Activated CD8-positive, alpha-beta memory T cell treated with anti-CD3 and anti-CD28 coated beads, Interleukin-2, amount 10 ng/mL, durations not matched to agents 7 days and 5 days (primary cell): ENCODE measurements at regions not wholly inside any gene's neighbourhood (a gene's known extent, or its start where the extent isn't known, plus 50 kb on each side); places are given as distances from the start of the nearest gene placed in this dataset.
"Not testable (repeated sequence)": the region's sequence is repeated elsewhere in the genome, so short reads cannot be mapped to it uniquely, and the experiment has no call there.

Experiments used
- ATAC-seq: fragments of 150-1000 bp; cut with Tn5 transposase; one replicate; pipeline ENCODE4 v1.10.0; 2021; ENCODE audit warnings: moderate library complexity
- CTCF ChIA-PET: fragments of 350-600 bp; sonication (Branson Sonifier 250); formaldehyde crosslinking; loops from one replicate; lab custom pipeline; 2021; ENCODE audit warnings: antibody characterized with exemption; lab: Charles Lee
- DNase-seq: peaks from one replicate; pipeline ENCODE4 v3.0.0-alpha.2; 2020
- H3K27ac Mint-ChIP-seq: one replicate; pipeline ENCODE4 v1.8.0; 2021; ENCODE audit warnings: mild to moderate bottlenecking, mixed read lengths
- H3K27me3 Mint-ChIP-seq: one replicate; pipeline ENCODE4 v1.8.0; 2021; ENCODE audit warnings: mixed read lengths
- H3K36me3 Mint-ChIP-seq: one replicate; pipeline ENCODE4 v1.8.0; 2021; ENCODE audit warnings: mild to moderate bottlenecking, mixed read lengths
- H3K4me1 Mint-ChIP-seq: one replicate; pipeline ENCODE4 v1.8.0; 2021; ENCODE audit warnings: mixed read lengths
- H3K4me3 Mint-ChIP-seq: one replicate; pipeline ENCODE4 v1.8.0; 2021; ENCODE audit warnings: mild to moderate bottlenecking, moderate library complexity, mixed read lengths
- H3K9me3 Mint-ChIP-seq: one replicate; pipeline ENCODE4 v1.8.0; 2022; ENCODE audit warnings: low read depth, mixed read lengths

DNA sequence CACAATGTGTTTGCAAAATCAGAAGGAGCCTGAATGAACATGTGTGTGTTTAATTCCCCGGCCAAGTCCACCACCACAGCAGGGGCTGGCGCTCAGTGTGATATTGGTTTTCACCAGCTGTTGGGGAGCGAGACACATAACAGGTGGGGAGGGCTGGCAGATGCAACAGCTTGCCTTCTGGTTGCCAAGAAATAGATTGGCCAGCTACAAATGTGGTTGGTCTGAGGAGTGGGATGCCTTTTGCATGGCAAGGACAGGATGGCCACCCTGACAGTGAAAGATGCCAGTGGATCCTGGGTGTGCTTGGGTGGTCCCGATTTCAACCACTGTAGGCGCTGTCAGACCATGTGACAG, 292.5 kb upstream of the FZD8 start:
- Mint-ChIP-seq H3K36me3 (no peaks in the 10 kb centered on the region), H3K4me3 (no peak overlapping the region), H3K27ac (no peak overlapping the region), H3K4me1 (no peaks in the 10 kb centered on the region), H3K27me3 (no peaks in the 10 kb centered on the region), H3K9me3 (peaks cover 9% of the 10 kb centered on the region)
- CTCF ChIA-PET: no interaction called here
- no peak for ATAC-seq
- no peak for DNase-seq

GRCh38 chr10:35933940-35934641, 292.0 kb upstream of the FZD8 start:
- DNase-seq (no peak), ATAC-seq (no peak)
- no peaks in the 10 kb centered on the region for H3K36me3 Mint-ChIP-seq
- no peaks in the 10 kb centered on the region for H3K27me3 Mint-ChIP-seq
- no peak overlapping the region for H3K27ac Mint-ChIP-seq
- no peak overlapping the region for H3K4me3 Mint-ChIP-seq
- CTCF ChIA-PET: no interaction called here
- H3K9me3 Mint-ChIP-seq: peaks cover 9% of the 10 kb centered on the region
- H3K4me1 Mint-ChIP-seq: no peaks in the 10 kb centered on the region

- ATAC-seq: no peak
Observed at GRCh38 chr10:35933491-35933890, 291.4 kb upstream of the FZD8 start.

DNA sequence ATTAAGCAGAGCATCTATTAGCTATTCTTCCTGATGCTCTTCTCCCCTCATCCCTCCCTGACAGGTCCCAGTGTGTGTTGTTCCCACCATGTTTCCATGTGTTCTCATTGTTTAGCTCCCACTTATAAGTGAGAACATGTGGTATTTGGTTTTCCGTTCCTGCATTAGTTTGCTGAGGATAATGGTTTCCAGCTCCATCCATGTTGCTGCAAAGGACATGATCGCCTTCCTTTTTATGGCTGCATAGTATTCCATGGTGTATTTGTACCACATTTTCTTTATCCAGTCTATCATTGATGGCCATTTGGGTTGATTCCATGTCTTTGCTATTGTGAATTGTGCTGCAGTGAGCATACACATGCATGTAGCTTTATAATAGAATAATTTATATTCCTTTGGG, 287.9 kb upstream of the FZD8 start:
- CTCF ChIA-PET, H3K4me1 Mint-ChIP-seq, H3K9me3 Mint-ChIP-seq, H3K4me3 Mint-ChIP-seq, H3K27me3 Mint-ChIP-seq, ATAC-seq, H3K27ac Mint-ChIP-seq, DNase-seq, H3K36me3 Mint-ChIP-seq: not testable (repeated sequence)

More at GRCh38 chr10:35933491-35933890, 291.4 kb upstream of the FZD8 start:
- no peak overlapping the region for H3K27ac Mint-ChIP-seq
- peaks cover 9% of the 10 kb centered on the region for H3K9me3 Mint-ChIP-seq
- CTCF ChIA-PET: no interaction called here
- no peaks in the 10 kb centered on the region for H3K4me1 Mint-ChIP-seq
- no peak overlapping the region for H3K4me3 Mint-ChIP-seq
- no peaks in the 10 kb centered on the region for H3K36me3 Mint-ChIP-seq
- DNase-seq: no peak
- H3K27me3 Mint-ChIP-seq: no peaks in the 10 kb centered on the region

DNA sequence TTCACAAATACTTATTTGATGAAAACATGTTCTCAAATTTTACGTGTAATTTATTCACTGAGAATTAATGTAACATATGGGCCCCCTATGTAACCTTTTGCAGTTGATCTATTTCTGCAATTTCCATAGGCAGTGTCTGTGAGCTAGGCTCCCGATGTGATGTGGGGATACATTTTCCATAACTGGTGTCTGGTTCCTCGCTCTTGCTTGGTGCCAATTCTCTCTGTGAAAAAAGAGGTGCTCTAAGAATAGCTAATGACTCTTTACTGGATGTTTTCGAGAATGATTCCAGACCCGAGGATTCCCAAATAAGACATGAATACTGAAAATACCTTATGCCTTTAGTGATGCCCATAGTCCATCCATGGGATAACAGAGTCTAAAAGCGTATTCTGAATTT, 286.7 kb upstream of the FZD8 start:
- CTCF ChIA-PET: no interaction called here
- no peaks in the 10 kb centered on the region for H3K36me3 Mint-ChIP-seq
- no peak overlapping the region for H3K27ac Mint-ChIP-seq
- H3K4me1 Mint-ChIP-seq: no peaks in the 10 kb centered on the region
- no peaks in the 10 kb centered on the region for H3K27me3 Mint-ChIP-seq
- no peak for ATAC-seq
- peaks cover 3% of the 10 kb centered on the region for H3K9me3 Mint-ChIP-seq
- H3K4me3 Mint-ChIP-seq: no peak overlapping the region
- no peak for DNase-seq

GRCh38 chr10:35927990-35928488, 285.9 kb upstream of the FZD8 start:
- CTCF ChIA-PET: no interaction called here
- no peak overlapping the region for H3K4me3 Mint-ChIP-seq
- H3K36me3 Mint-ChIP-seq: no peaks in the 10 kb centered on the region
- H3K4me1 Mint-ChIP-seq: no peaks in the 10 kb centered on the region
- peaks cover 3% of the 10 kb centered on the region for H3K9me3 Mint-ChIP-seq
- no peak overlapping the region for H3K27ac Mint-ChIP-seq
- DNase-seq (no peak), ATAC-seq (no peak)
- H3K27me3 Mint-ChIP-seq: no peaks in the 10 kb centered on the region

DNA sequence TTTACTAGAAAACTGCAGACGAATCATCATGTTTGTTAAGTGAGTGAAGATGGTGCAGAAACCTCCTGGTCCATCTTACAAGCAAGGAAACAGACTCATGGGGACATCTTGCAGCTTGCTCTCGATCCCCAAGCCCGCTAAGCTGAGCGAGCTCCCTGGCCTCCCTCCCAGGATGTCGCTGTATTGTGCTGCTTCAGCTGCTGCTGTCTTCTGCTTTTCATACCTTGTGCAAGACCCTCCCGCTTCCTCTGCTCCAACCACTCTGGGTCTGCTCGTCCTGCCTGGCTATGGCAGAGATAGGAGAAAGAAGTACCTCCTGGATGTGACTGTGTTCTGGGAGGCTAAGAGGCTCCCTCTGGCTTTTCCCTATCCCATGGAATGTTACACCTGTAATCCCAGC, 285.2 kb upstream of the FZD8 start:
- CTCF ChIA-PET: no interaction called here
- H3K9me3 Mint-ChIP-seq: peaks cover 3% of the 10 kb centered on the region
- H3K4me3 Mint-ChIP-seq: no peak overlapping the region
- H3K4me1 Mint-ChIP-seq: no peaks in the 10 kb centered on the region
- no peaks in the 10 kb centered on the region for H3K36me3 Mint-ChIP-seq
- DNase-seq (no peak), ATAC-seq (no peak)
- no peak overlapping the region for H3K27ac Mint-ChIP-seq
- no peaks in the 10 kb centered on the region for H3K27me3 Mint-ChIP-seq

DNA sequence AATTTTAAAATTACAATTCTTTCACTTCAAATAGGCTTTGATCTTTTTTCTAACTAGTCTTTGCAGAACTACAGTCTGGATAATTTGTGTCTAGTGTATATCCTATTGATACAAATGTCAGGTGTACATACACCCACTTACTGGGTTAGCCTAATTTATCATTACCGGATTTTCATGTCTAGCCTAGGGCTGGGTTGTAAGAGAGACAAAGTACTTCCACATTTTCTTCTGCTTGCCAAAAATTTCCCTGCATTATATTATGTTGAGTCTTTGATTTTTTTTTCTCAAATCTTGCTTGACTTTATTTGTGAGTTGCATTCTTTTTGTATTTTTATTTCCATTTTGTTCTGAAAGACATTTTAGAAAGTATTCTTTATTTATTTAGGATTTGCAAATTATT, 284.8 kb upstream of the FZD8 start:
- H3K27ac Mint-ChIP-seq: no peak overlapping the region
- no peaks in the 10 kb centered on the region for H3K4me1 Mint-ChIP-seq
- ATAC-seq (no peak), DNase-seq (no peak)
- CTCF ChIA-PET: no interaction called here
- H3K9me3 Mint-ChIP-seq: peaks cover 3% of the 10 kb centered on the region
- H3K4me3 Mint-ChIP-seq: no peak overlapping the region
- no peaks in the 10 kb centered on the region for H3K36me3 Mint-ChIP-seq
- H3K27me3 Mint-ChIP-seq: no peaks in the 10 kb centered on the region

- H3K4me1 Mint-ChIP-seq: no peaks in the 10 kb centered on the region
- DNase-seq (no peak), ATAC-seq (no peak)
- H3K4me3 Mint-ChIP-seq: no peak overlapping the region
- H3K9me3 Mint-ChIP-seq: peaks cover 3% of the 10 kb centered on the region
- no peak overlapping the region for H3K27ac Mint-ChIP-seq
- CTCF ChIA-PET: no interaction called here
- no peaks in the 10 kb centered on the region for H3K27me3 Mint-ChIP-seq
- no peaks in the 10 kb centered on the region for H3K36me3 Mint-ChIP-seq
Observed at GRCh38 chr10:35925493-35925892, 283.4 kb upstream of the FZD8 start.

- Mint-ChIP-seq H3K27ac (no peak overlapping the region), H3K9me3 (peaks cover 3% of the 10 kb centered on the region), H3K36me3 (no peaks in the 10 kb centered on the region), H3K4me3 (no peak overlapping the region), H3K4me1 (no peaks in the 10 kb centered on the region), H3K27me3 (no peaks in the 10 kb centered on the region)
- ATAC-seq (no peak), DNase-seq (no peak)
- CTCF ChIA-PET: no interaction called here
Observed at GRCh38 chr10:35924759-35925158, 282.7 kb upstream of the FZD8 start.

GRCh38 chr10:35922876-35923600, 280.9 kb upstream of the FZD8 start:
- Mint-ChIP-seq H3K27ac (no peak overlapping the region), H3K36me3 (no peaks in the 10 kb centered on the region), H3K4me1 (no peaks in the 10 kb centered on the region), H3K9me3 (peaks cover 3% of the 10 kb centered on the region), H3K4me3 (no peak overlapping the region), H3K27me3 (no peaks in the 10 kb centered on the region)
- ATAC-seq (no peak), DNase-seq (no peak)
- CTCF ChIA-PET: no interaction called here

GRCh38 chr10:35921866-35922350, 279.8 kb upstream of the FZD8 start:
- CTCF ChIA-PET: no interaction called here
- Mint-ChIP-seq H3K9me3 (peaks cover 3% of the 10 kb centered on the region), H3K4me1 (no peaks in the 10 kb centered on the region), H3K27ac (no peak overlapping the region), H3K27me3 (no peaks in the 10 kb centered on the region), H3K4me3 (no peak overlapping the region), H3K36me3 (no peaks in the 10 kb centered on the region)
- no peak for ATAC-seq
- no peak for DNase-seq

GRCh38 chr10:35916791-35917190, 274.7 kb upstream of the FZD8 start:
- no peaks in the 10 kb centered on the region for H3K36me3 Mint-ChIP-seq
- ATAC-seq: no peak
- peaks cover 3% of the 10 kb centered on the region for H3K9me3 Mint-ChIP-seq
- no peak overlapping the region for H3K4me3 Mint-ChIP-seq
- no peak for DNase-seq
- CTCF ChIA-PET: no interaction called here
- H3K27me3 Mint-ChIP-seq: no peaks in the 10 kb centered on the region
- H3K27ac Mint-ChIP-seq: no peak overlapping the region
- H3K4me1 Mint-ChIP-seq: no peaks in the 10 kb centered on the region

DNA sequence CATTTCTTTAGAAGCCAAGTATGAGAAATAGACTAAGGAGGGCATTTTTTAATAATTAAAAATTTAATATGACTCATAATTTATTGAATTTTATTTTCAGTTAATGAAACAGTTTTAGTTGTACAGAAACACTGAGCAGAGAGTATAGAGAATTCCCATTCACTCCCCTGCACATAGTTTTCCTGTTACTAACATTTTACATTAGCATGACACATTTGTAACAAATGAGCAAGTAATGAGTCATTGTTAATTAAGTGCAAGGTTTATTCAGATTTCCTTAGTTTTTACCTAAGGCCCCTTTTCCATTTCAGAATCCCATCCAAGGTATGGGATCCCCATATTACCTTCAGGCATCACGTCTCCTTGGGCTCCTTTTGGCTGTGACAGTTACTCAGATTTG, 271.5 kb upstream of the FZD8 start:
- no peak overlapping the region for H3K27ac Mint-ChIP-seq
- ATAC-seq: no peak
- no peaks in the 10 kb centered on the region for H3K9me3 Mint-ChIP-seq
- no peaks in the 10 kb centered on the region for H3K4me1 Mint-ChIP-seq
- H3K4me3 Mint-ChIP-seq: no peak overlapping the region
- no peaks in the 10 kb centered on the region for H3K27me3 Mint-ChIP-seq
- DNase-seq: no peak
- no peaks in the 10 kb centered on the region for H3K36me3 Mint-ChIP-seq
- CTCF ChIA-PET: no interaction called here
